HEK293 (cell line): ENCODE measurements at regions not wholly inside any gene's neighbourhood (a gene's known extent, or its start where the extent isn't known, plus 50 kb on each side); places are given as distances from the start of the nearest gene placed in this dataset.

Experiments used
- CTCF ChIA-PET: fragments of 350-600 bp; formaldehyde crosslinking; extraction: SDS; loops from one replicate; lab custom pipeline; 2021; ENCODE audit warnings: antibody characterized with exemption; lab: Yijun Ruan, JAX
- POLR2A ChIA-PET: fragments of 300-600 bp; formaldehyde crosslinking; extraction: SDS; loops from one replicate; lab custom pipeline; 2020; ENCODE audit warnings: antibody characterized with exemption, inconsistent platforms; lab: Yijun Ruan, JAX
- H3K27ac ChIP-seq: fragments of 200-500 bp; sonication (Bioruptor generic); 2 replicates; pipeline ENCODE4 v1.5.1; 2014; ENCODE audit warnings: low read depth, low read length, control low read depth, inconsistent platforms; ENCODE audit errors: extremely low read depth
- H3K36me3 ChIP-seq, 2 experiments: fragments of 200-500 bp in 1 of 2; sonication (Bioruptor generic) in 1 of 2; 1 replicate in 1 of 2; 2 replicates in 1 of 2; pipeline ENCODE4 v1.5.1; 2014 to 2017; ENCODE audit warnings: inconsistent platforms in 2 of 2, low read length in 2 of 2; ENCODE audit not compliant: control insufficient read depth in 2 of 2, insufficient read depth in 1 of 2
- H3K4me1 ChIP-seq: fragments of 200-500 bp; sonication (Bioruptor generic); 2 replicates; pipeline ENCODE4 v1.5.1; 2014; ENCODE audit warnings: mild to moderate bottlenecking, low read length, inconsistent platforms; ENCODE audit not compliant: control insufficient read depth, insufficient read depth
- H3K4me3 ChIP-seq: 2 replicates; pipeline ENCODE4 v1.5.1; 2011; ENCODE audit warnings: low read depth, mild to moderate bottlenecking, control low read depth, low read length, moderate library complexity
- H3K9me3 ChIP-seq: fragments of 200-500 bp; sonication (Bioruptor generic); 2 replicates; pipeline ENCODE4 v1.5.1; 2014; ENCODE audit warnings: low read depth, low read length, inconsistent platforms; ENCODE audit not compliant: control insufficient read depth, insufficient read depth
- HIC1 ChIP-seq: fragments of 450-650 bp; formaldehyde crosslinking; IDR thresholded peaks from 2 replicates; pipeline ENCODE4 v1.5.1; 2016; ENCODE audit warnings: missing biosample characterization, missing genetic modification characterization
- HOXA7 ChIP-seq: sonication (generic); formaldehyde crosslinking; IDR thresholded peaks from 2 replicates; pipeline ENCODE4 v1.8.1; 2022; ENCODE audit warnings: missing genetic modification reagents, borderline replicate concordance
- MYNN ChIP-seq: fragments of 450-650 bp; formaldehyde crosslinking; IDR thresholded peaks from 2 replicates; pipeline ENCODE4 v1.5.1; 2016; ENCODE audit warnings: missing biosample characterization, missing genetic modification characterization, borderline replicate concordance
- MZF1 ChIP-seq: fragments of 450-650 bp; formaldehyde crosslinking; IDR thresholded peaks from 2 replicates; pipeline ENCODE4 v1.5.1; 2017; ENCODE audit warnings: missing biosample characterization, missing genetic modification characterization, borderline replicate concordance
- PBX3 ChIP-seq: sonication (generic); formaldehyde crosslinking; IDR thresholded peaks from 2 replicates; pipeline ENCODE4 v1.8.1; 2022; ENCODE audit warnings: mild to moderate bottlenecking, moderate library complexity, missing genetic modification reagents
- SCRT2 ChIP-seq: fragments of 450-650 bp; formaldehyde crosslinking; IDR thresholded peaks from 2 replicates; pipeline ENCODE4 v1.5.1; 2016; ENCODE audit warnings: missing biosample characterization, missing genetic modification characterization
- ZEB2 ChIP-seq: fragments of 450-650 bp; formaldehyde crosslinking; IDR thresholded peaks from 2 replicates; pipeline ENCODE4 v1.5.1; 2016; ENCODE audit warnings: missing biosample characterization, missing genetic modification characterization
- ZIC2 ChIP-seq: fragments of 450-650 bp; formaldehyde crosslinking; IDR thresholded peaks from 2 replicates; pipeline ENCODE4 v1.5.1; 2016; ENCODE audit warnings: missing biosample characterization, missing genetic modification characterization
- ZNF174 ChIP-seq: fragments of 450-650 bp; formaldehyde crosslinking; IDR thresholded peaks from 2 replicates; pipeline ENCODE4 v1.5.0; 2017; ENCODE audit warnings: missing biosample characterization, mild to moderate bottlenecking, missing genetic modification characterization
- ZNF350 ChIP-seq: fragments of 450-650 bp; formaldehyde crosslinking; IDR thresholded peaks from 2 replicates; pipeline ENCODE4 v1.5.0; 2017; ENCODE audit warnings: missing biosample characterization, mild to moderate bottlenecking, missing genetic modification characterization
- ZNF362 ChIP-seq: fragments of 450-650 bp; formaldehyde crosslinking; IDR thresholded peaks from 2 replicates; pipeline ENCODE4 v1.5.1; 2016; ENCODE audit warnings: missing biosample characterization, missing genetic modification characterization
- ZNF501 ChIP-seq: fragments of 450-650 bp; formaldehyde crosslinking; IDR thresholded peaks from 2 replicates; pipeline ENCODE4 v1.5.1; 2016; ENCODE audit warnings: missing biosample characterization, missing genetic modification characterization
- ZNF555 ChIP-seq: fragments of 450-650 bp; formaldehyde crosslinking; conservative IDR thresholded peaks from 2 replicates; pipeline ENCODE4 v1.5.1; 2017; ENCODE audit warnings: missing biosample characterization, mild to moderate bottlenecking, missing genetic modification characterization, inconsistent platforms
- ZNF560 ChIP-seq: fragments of 450-650 bp; formaldehyde crosslinking; IDR thresholded peaks from 2 replicates; pipeline ENCODE4 v1.5.1; 2017; ENCODE audit warnings: missing biosample characterization, missing genetic modification characterization, borderline replicate concordance
- ZNF621 ChIP-seq: fragments of 450-650 bp; formaldehyde crosslinking; IDR thresholded peaks from 2 replicates; pipeline ENCODE4 v1.5.1; 2017; ENCODE audit warnings: missing biosample characterization, missing genetic modification characterization
- ZNF664 ChIP-seq: fragments of 450-650 bp; formaldehyde crosslinking; IDR thresholded peaks from 2 replicates; pipeline ENCODE4 v1.5.1; 2016; ENCODE audit warnings: missing biosample characterization, missing genetic modification characterization
- ZNF701 ChIP-seq: fragments of 450-650 bp; formaldehyde crosslinking; IDR thresholded peaks from 2 replicates; pipeline ENCODE4 v1.5.1; 2016; ENCODE audit warnings: missing biosample characterization, missing genetic modification characterization
- ZNF747 ChIP-seq: fragments of 450-650 bp; formaldehyde crosslinking; IDR thresholded peaks from 2 replicates; pipeline ENCODE4 v1.5.1; 2016; ENCODE audit warnings: missing biosample characterization, missing genetic modification characterization
- ZXDB ChIP-seq: fragments of 450-650 bp; formaldehyde crosslinking; IDR thresholded peaks from 2 replicates; pipeline ENCODE4 v1.5.1; 2016; ENCODE audit warnings: missing biosample characterization, missing genetic modification characterization

- TF ChIP-seq ZNF174 (tag by site-specific recombination) (no peak), ZNF664 (tag by site-specific recombination) (no peak), MZF1 (tag by site-specific recombination) (no peak), ZNF747 (tag by site-specific recombination) (no peak)
Observed at GRCh38 chr3:166759736-166760513, 620.2 kb downstream of the ZBBX start (continued).

GRCh38 chr3:166752214-166752613 is 627.9 kb downstream of the ZBBX start:
- H3K4me1 ChIP-seq = no peaks in the 10 kb centered on the region
- TF ChIP-seq HIC1 (no peak), ZNF350 (no peak), ZXDB (no peak), ZNF501 (no peak), ZNF362 (tag by site-specific recombination) (no peak), ZIC2 (tag by site-specific recombination) (no peak), ZNF560 (no peak)
- TF ChIP-seq, all 188 proteins: peak for 0
- no peaks in the 10 kb centered on the region for H3K9me3 ChIP-seq
- no peak overlapping the region for H3K27ac ChIP-seq
- H3K4me3 ChIP-seq = no peak overlapping the region
- ChIA-PET CTCF (no interaction called here), POLR2A (no interaction called here)
- no peaks in the 10 kb centered on the region for H3K36me3 ChIP-seq

GRCh38 chr3:166743481-166744134 is 636.5 kb downstream of the ZBBX start:
- CTCF ChIA-PET = no interaction called here

GRCh38 chr3:166734734-166735133 is 645.4 kb downstream of the ZBBX start:
- POLR2A ChIA-PET = no interaction called here
- Histone ChIP-seq H3K27ac (no peak overlapping the region), H3K36me3 (no peaks in the 10 kb centered on the region), H3K9me3 (no peaks in the 10 kb centered on the region), H3K4me3 (no peak overlapping the region), H3K4me1 (no peaks in the 10 kb centered on the region)
- no peak for TF ChIP-seq ZNF621
- no peak for TF ChIP-seq ZNF701 (tag by site-specific recombination)
- no peak for TF ChIP-seq PBX3
- TF ChIP-seq SCRT2 (tag by site-specific recombination) = peak; percentile 53
- no peak for TF ChIP-seq HOXA7
- TF ChIP-seq ZEB2 (tag by site-specific recombination) = no peak
- CTCF ChIA-PET = no interaction called here

More at GRCh38 chr3:166743481-166744134, 636.5 kb downstream of the ZBBX start:
- Histone ChIP-seq H3K27ac (no peak overlapping the region), H3K36me3 (no peaks in the 10 kb centered on the region), H3K9me3 (no peaks in the 10 kb centered on the region), H3K4me3 (no peak overlapping the region), H3K4me1 (no peaks in the 10 kb centered on the region)
- TF ChIP-seq MYNN (tag by site-specific recombination) (no peak), ZNF555 (no peak)
- POLR2A ChIA-PET = no interaction called here
